ENCODE measurements at regions not wholly inside any gene's neighbourhood (a gene's known extent, or its start where the extent isn't known, plus 50 kb on each side); places are given as distances from the start of the nearest gene placed in this dataset.

- no peak overlapping the region for H3K27ac ChIP-seq
- H3K4me1 ChIP-seq: peaks cover 0 to 20% (median 0%) of the 10 kb centered on the region in 12 donors
- no peak overlapping the region for H3K4me3 ChIP-seq
- TF ChIP-seq POLR2A (IDR thresholded peaks at IDR 0.05) (no peak), CTCF (IDR thresholded peaks at IDR 0.05) (no peak)
- WGBS, 4 donors: 61 to 74% (median 68%) methylated on average over 5 of the region's 5 CpGs
- DNase-seq: peak in 3 of 5 donors; percentile 29 to 67 (median 45)
- peak; percentile 18 to 87 (median 70) for ATAC-seq
- intact Hi-C loops (cut with DNase I): no loop called here
- no peaks in the 10 kb centered on the region for H3K27me3 ChIP-seq
- no peaks in the 10 kb centered on the region for H3K9me3 ChIP-seq
- no peaks in the 10 kb centered on the region for H3K36me3 ChIP-seq
These were observed 135.6 kb upstream of the KLHL29 start for GRCh38 chr2:23249348-23249747.

DNA sequence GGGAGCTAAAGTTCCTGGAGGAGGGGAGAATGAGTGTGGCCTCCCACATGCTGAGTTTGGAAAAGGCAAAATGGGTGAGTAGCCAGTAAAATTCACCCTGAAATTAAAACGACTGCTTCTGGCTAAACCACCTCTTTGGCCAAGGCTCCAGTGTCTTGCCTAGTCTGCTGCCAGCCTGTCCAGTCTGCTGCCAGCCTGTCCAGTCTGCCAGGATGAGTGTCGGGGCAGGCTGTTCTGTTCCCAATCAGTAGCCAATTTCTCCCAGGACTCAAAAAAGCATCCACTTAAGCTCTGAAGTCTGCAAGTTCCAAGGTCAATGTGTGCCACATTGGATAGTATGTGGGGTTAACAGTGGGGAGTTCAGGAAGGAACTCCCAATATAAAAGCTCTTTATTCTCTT lies 134.6 kb upstream of the KLHL29 start:
- Histone ChIP-seq H3K27me3 (no peaks in the 10 kb centered on the region), H3K27ac (no peak overlapping the region), H3K9me3 (peaks cover 0 to 3% (median 0%) of the 10 kb centered on the region in 12 donors), H3K4me1 (peaks cover 0 to 20% (median 0%) of the 10 kb centered on the region in 12 donors), H3K36me3 (no peaks in the 10 kb centered on the region), H3K4me3 (no peak overlapping the region)
- ATAC-seq: peak; percentile 39 to 85 (median 68)
- 39 to 77% (median 51%) methylated on average over 2 of the region's 2 CpGs for WGBS, 4 donors
- DNase-seq: no peak
- TF ChIP-seq POLR2A (IDR thresholded peaks at IDR 0.05): no peak
- no peak for TF ChIP-seq CTCF (IDR thresholded peaks at IDR 0.05)
- intact Hi-C loops (cut with DNase I): loop anchor here in 1 of 10 donors (1.0 kb wide), 1 partner anchor 11 kb away; no protein-coding TSS in a partner anchor

DNA sequence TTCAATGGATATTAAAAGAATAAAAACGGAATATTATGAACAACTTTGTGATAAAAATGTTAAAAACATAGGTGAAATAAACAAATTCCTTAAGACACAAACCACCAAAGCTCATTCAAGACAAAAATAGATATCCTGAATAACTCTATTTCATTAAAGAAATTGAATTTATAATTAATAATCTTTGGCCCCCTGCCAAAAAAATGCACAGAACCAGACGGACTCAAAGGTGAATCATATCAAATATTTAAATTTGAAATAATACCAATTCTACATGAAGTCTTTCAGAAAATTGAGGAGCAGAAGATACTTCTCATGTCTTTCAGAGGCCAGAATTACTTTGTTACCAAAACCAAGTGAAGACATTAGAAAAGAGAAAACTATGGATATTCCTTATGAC lies 128.3 kb upstream of the KLHL29 start:
- Histone ChIP-seq H3K4me1 (no peaks in the 10 kb centered on the region), H3K36me3 (no peaks in the 10 kb centered on the region), H3K27me3 (no peaks in the 10 kb centered on the region), H3K27ac (no peak overlapping the region), H3K4me3 (no peak overlapping the region), H3K9me3 (peaks cover 0 to 3% (median 0%) of the 10 kb centered on the region in 12 donors)
- DNase-seq: no peak
- ATAC-seq: no peak
- intact Hi-C loops (cut with DNase I): no loop called here
- no peak for TF ChIP-seq POLR2A (IDR thresholded peaks at IDR 0.05)
- TF ChIP-seq CTCF (IDR thresholded peaks at IDR 0.05): no peak
- WGBS, 4 donors: 61 to 70% (median 66%) methylated on average over 2 of the region's 2 CpGs

DNA sequence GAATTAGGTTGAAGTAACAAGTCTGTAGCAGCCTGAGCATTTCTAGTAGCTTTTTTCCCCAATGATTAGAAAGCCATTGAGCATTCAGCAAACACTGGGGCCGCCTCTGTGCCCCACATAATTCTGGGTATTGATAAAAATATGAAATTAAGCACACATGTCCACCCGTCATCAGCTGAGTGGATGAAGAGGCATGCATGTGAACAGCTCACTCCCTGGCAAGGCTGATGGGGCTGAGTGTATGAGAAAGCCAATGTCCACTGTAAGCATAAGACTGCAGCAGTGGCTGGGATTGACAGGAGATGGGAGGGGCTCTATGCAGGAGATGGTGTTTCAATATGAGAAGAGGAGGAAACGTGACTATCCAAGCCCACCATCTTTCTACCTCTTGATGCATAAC lies 124.4 kb upstream of the KLHL29 start:
- DNase-seq (no peak), ATAC-seq (no peak)
- intact Hi-C loops (cut with DNase I): loop anchor here in 1 of 10 donors (1.0 kb wide), 1 partner anchor 10 kb away; no protein-coding TSS in a partner anchor
- 42 to 61% (median 48%) methylated on average over 3 of the region's 3 CpGs for WGBS, 4 donors
- H3K9me3 ChIP-seq: no peaks in the 10 kb centered on the region
- no peaks in the 10 kb centered on the region for H3K27me3 ChIP-seq
- TF ChIP-seq POLR2A (IDR thresholded peaks at IDR 0.05): no peak
- TF ChIP-seq CTCF (IDR thresholded peaks at IDR 0.05): no peak
- no peaks in the 10 kb centered on the region for H3K4me1 ChIP-seq
- H3K36me3 ChIP-seq: no peaks in the 10 kb centered on the region
- H3K27ac ChIP-seq: no peak overlapping the region
- no peak overlapping the region for H3K4me3 ChIP-seq

All from heart left ventricle (tissue), 16 donors.